Sigmoid colon (tissue), 6 donors: ENCODE measurements at regions not wholly inside any gene's neighbourhood (a gene's known extent, or its start where the extent isn't known, plus 50 kb on each side); places are given as distances from the start of the nearest gene placed in this dataset.

Experiments used
- DNase-seq: peaks from one replicate; pipeline ENCODE4 v3.0.0-alpha.2; 2019
- H3K27ac ChIP-seq, 4 donors: fragments of 200-600 bp; sonication (generic); one replicate each; pipeline ENCODE4 v1.5.1; 2016 to 2019; ENCODE audit warnings: mild to moderate bottlenecking in 1 of 4
- H3K27me3 ChIP-seq, 3 donors: fragments of 200-600 bp; sonication (generic); one replicate each; pipeline ENCODE4 v1.5.1; 2019; ENCODE audit warnings: mild to moderate bottlenecking in 1 of 3
- H3K36me3 ChIP-seq, 4 donors: fragments of 200-600 bp; sonication (generic); one replicate each; pipeline ENCODE4 v1.5.1; 2016 to 2019
- H3K4me1 ChIP-seq, 4 donors: fragments of 200-600 bp; sonication (generic); one replicate each; pipeline ENCODE4 v1.5.1; 2017 to 2019
- H3K4me3 ChIP-seq, 4 donors: fragments of 200-600 bp; sonication (generic); one replicate each; pipeline ENCODE4 v1.5.1; 2017 to 2019; ENCODE audit warnings: mild to moderate bottlenecking in 2 of 4, moderate library complexity in 1 of 4
- H3K9me3 ChIP-seq, 4 donors: fragments of 200-600 bp in 3 of 4; sonication (generic) in 3 of 4; one replicate each; pipeline versions ENCODE4 v1.5.1 to v1.6.1; 2013 to 2019
- CTCF ChIP-seq, 4 experiments: fragments of 450-650 bp in 3 of 4; fragments of 200-600 bp in 1 of 4; IDR thresholded peaks; one replicate each; pipeline ENCODE4 v1.5.1; 2016 to 2019; ENCODE audit warnings: antibody characterized with exemption in 4 of 4, mild to moderate bottlenecking in 3 of 4, moderate library complexity in 2 of 4
- EP300 ChIP-seq, 4 donors: sonication (generic); formaldehyde crosslinking; IDR thresholded peaks; one replicate each; pipeline ENCODE4 v1.6.1; 2017; ENCODE audit warnings: antibody characterized with exemption in 4 of 4
- POLR2A ChIP-seq, 2 donors: fragments of 450-650 bp; IDR thresholded peaks; one replicate each; pipeline ENCODE4 v1.6.1; 2016; ENCODE audit warnings: antibody characterized with exemption in 2 of 2, mild to moderate bottlenecking in 2 of 2, moderate library complexity in 2 of 2
- POLR2AphosphoS5 ChIP-seq, 4 donors: sonication (generic); formaldehyde crosslinking; IDR thresholded peaks; one replicate each; pipeline ENCODE4 v1.6.1; 2017; ENCODE audit warnings: antibody characterized with exemption in 4 of 4
- WGBS, 2 donors: extraction: QIAGEN DNeasy Blood & Tissue Kit; methylation state at CpG; one replicate each; pipeline ENCODE4 v1.1.7; 2013; 5-methylcytosine and 5-hydroxymethylcytosine counted together
- intact Hi-C: fragments of 100-400 bp; cut with DNase I; formaldehyde crosslinking; loops from one replicate; pipeline ENCODE4 v1.15.1; 2023
- donor health status: healthy with polysubstance abuse.
- donor health status: healthy.

- Histone ChIP-seq H3K9me3 (no peaks in the 10 kb centered on the region), H3K4me3 (no peak overlapping the region), H3K27me3 (no peaks in the 10 kb centered on the region), H3K27ac (no peak overlapping the region), H3K36me3 (no peaks in the 10 kb centered on the region), H3K4me1 (peaks cover 0 to 35% (median 16%) of the 10 kb centered on the region in 4 donors)
- 38 to 56% methylated on average over 1 of the region's 1 CpG for WGBS, 2 donors
- intact Hi-C loops, result no loop called here
- no peak for DNase-seq
- no peak for TF ChIP-seq EP300 (IDR thresholded peaks at IDR 0.05)
- no peak for TF ChIP-seq POLR2AphosphoS5 (IDR thresholded peaks at IDR 0.05)
Observed at GRCh38 chr11:91979775-91980174, 244.8 kb upstream of the FAT3 start.

- no peak for TF ChIP-seq POLR2A (IDR thresholded peaks at IDR 0.05)
- TF ChIP-seq POLR2AphosphoS5 (IDR thresholded peaks at IDR 0.05), result no peak
- no peak for TF ChIP-seq CTCF (IDR thresholded peaks at IDR 0.05)
- TF ChIP-seq EP300 (IDR thresholded peaks at IDR 0.05), result no peak
- Histone ChIP-seq H3K4me3 (no peak overlapping the region), H3K4me1 (peaks cover 0 to 35% (median 16%) of the 10 kb centered on the region in 4 donors), H3K27ac (no peak overlapping the region), H3K9me3 (no peaks in the 10 kb centered on the region), H3K36me3 (no peaks in the 10 kb centered on the region), H3K27me3 (no peaks in the 10 kb centered on the region)
- no peak for DNase-seq
- intact Hi-C loops, result no loop called here
- 90 to 92% methylated on average over 1 of the region's 1 CpG for WGBS, 2 donors
Observed at GRCh38 chr11:91978747-91979146, 245.9 kb upstream of the FAT3 start.

GRCh38 chr11:91972665-91973266 is 251.9 kb upstream of the FAT3 start:
- no peaks in the 10 kb centered on the region for H3K27me3 ChIP-seq
- no peak overlapping the region for H3K27ac ChIP-seq
- no peak overlapping the region for H3K4me3 ChIP-seq
- intact Hi-C loops, result no loop called here
- H3K9me3 ChIP-seq, result no peaks in the 10 kb centered on the region
- 81 to 88% methylated on average over 3 of the region's 3 CpGs for WGBS, 2 donors
- TF ChIP-seq CTCF (IDR thresholded peaks at IDR 0.05), result no peak
- no peak for TF ChIP-seq POLR2A (IDR thresholded peaks at IDR 0.05)
- no peak for TF ChIP-seq POLR2AphosphoS5 (IDR thresholded peaks at IDR 0.05)
- no peak for TF ChIP-seq EP300 (IDR thresholded peaks at IDR 0.05)
- no peak for DNase-seq
- H3K4me1 ChIP-seq, result no peaks in the 10 kb centered on the region
- no peaks in the 10 kb centered on the region for H3K36me3 ChIP-seq

GRCh38 chr11:91970624-91971023 is 254.0 kb upstream of the FAT3 start:
- DNase-seq, result no peak
- intact Hi-C loops, result no loop called here
- H3K36me3 ChIP-seq, result no peaks in the 10 kb centered on the region
- H3K4me1 ChIP-seq, result no peaks in the 10 kb centered on the region
- H3K27ac ChIP-seq, result no peak overlapping the region
- no peak overlapping the region for H3K4me3 ChIP-seq
- no peak for TF ChIP-seq POLR2A (IDR thresholded peaks at IDR 0.05)
- no peak for TF ChIP-seq POLR2AphosphoS5 (IDR thresholded peaks at IDR 0.05)
- no peak for TF ChIP-seq EP300 (IDR thresholded peaks at IDR 0.05)
- TF ChIP-seq CTCF (IDR thresholded peaks at IDR 0.05), result no peak
- no peaks in the 10 kb centered on the region for H3K9me3 ChIP-seq
- H3K27me3 ChIP-seq, result no peaks in the 10 kb centered on the region

GRCh38 chr11:91969486-91969885 is 255.1 kb upstream of the FAT3 start:
- no peak overlapping the region for H3K27ac ChIP-seq
- WGBS, 2 donors, result 81 to 86% methylated on average over 2 of the region's 2 CpGs
- no peak overlapping the region for H3K4me3 ChIP-seq

More at GRCh38 chr11:91969486-91969885, 255.1 kb upstream of the FAT3 start:
- Histone ChIP-seq H3K9me3 (no peaks in the 10 kb centered on the region), H3K27me3 (no peaks in the 10 kb centered on the region), H3K36me3 (no peaks in the 10 kb centered on the region), H3K4me1 (no peaks in the 10 kb centered on the region)
- TF ChIP-seq EP300 (IDR thresholded peaks at IDR 0.05), result no peak
- TF ChIP-seq POLR2AphosphoS5 (IDR thresholded peaks at IDR 0.05), result no peak
- TF ChIP-seq POLR2A (IDR thresholded peaks at IDR 0.05), result no peak
- TF ChIP-seq CTCF (IDR thresholded peaks at IDR 0.05), result no peak
- no peak for DNase-seq
- intact Hi-C loops, result no loop called here
